Endothelial cell of umbilical vein (primary cell): ENCODE measurements at regions not wholly inside any gene's neighbourhood (a gene's known extent, or its start where the extent isn't known, plus 50 kb on each side); places are given as distances from the start of the nearest gene placed in this dataset.

ENCODE experiments used
- BruUV-seq: library from RNA; stranded (reverse); fragments of 400-500 nt; replicated peaks from 2 replicates; lab custom pipeline; 2021; lab: Mats Ljungman, UMichigan
- CTCF ChIA-PET: fragments of 300-600, 350-600 bp; sonication (Branson Sonifier 250); formaldehyde crosslinking; loops from one replicate; lab custom pipeline; 2021; ENCODE audit warnings: antibody characterized with exemption, inconsistent platforms; lab: Charles Lee
- POLR2A ChIA-PET: fragments of 300-600, 350-600 bp; sonication (Branson Sonifier 250); formaldehyde crosslinking; loops from one replicate; lab custom pipeline; 2021; ENCODE audit warnings: antibody characterized with exemption, inconsistent platforms; lab: Charles Lee
- DNase-seq: peaks from one replicate; pipeline ENCODE4 v3.0.0-alpha.2; 2011; ENCODE audit warnings: low read depth, low spot score
- FAIRE-seq: peaks from 2 replicates; lab custom pipeline; 2011; peaks lifted over from hg19 to GRCh38; lab: Jason Lieb, UNC
- H2AFZ ChIP-seq: 2 replicates; pipeline ENCODE4 v1.6.0; 2012; ENCODE audit warnings: low read depth, low read length, control low read depth, inconsistent platforms
- H3K27ac ChIP-seq: 2 replicates; pipeline ENCODE4 v1.5.1; 2011; ENCODE audit warnings: low read depth, mild to moderate bottlenecking, control low read depth, low read length, moderate library complexity; ENCODE audit not compliant: insufficient read depth
- H3K27me3 ChIP-seq, 2 experiments: 2 replicates each; pipeline versions ENCODE4 v1.6.0 to v1.6.1; 2011; ENCODE audit warnings: low read length in 2 of 2, mixed read lengths in 1 of 2; ENCODE audit not compliant: control insufficient read depth in 2 of 2, insufficient read depth in 2 of 2
- H3K36me3 ChIP-seq, 2 experiments: 2 replicates in 1 of 2; 3 replicates in 1 of 2; pipeline ENCODE4 v1.5.1; 2011; ENCODE audit warnings: low read length in 2 of 2, mild to moderate bottlenecking in 1 of 2, moderate library complexity in 1 of 2; ENCODE audit not compliant: control insufficient read depth in 2 of 2, insufficient read depth in 2 of 2; ENCODE audit errors: extremely low read depth in 1 of 2
- H3K4me1 ChIP-seq: 3 replicates; pipeline ENCODE4 v1.5.1; 2011; ENCODE audit warnings: mild to moderate bottlenecking, low read length; ENCODE audit not compliant: control insufficient read depth, insufficient read depth; ENCODE audit errors: extremely low read depth
- H3K4me2 ChIP-seq: 2 replicates; pipeline ENCODE4 v1.6.1; 2011; ENCODE audit warnings: low read length, control low read depth, mixed read lengths; ENCODE audit not compliant: insufficient read depth
- H3K4me3 ChIP-seq, 3 experiments: fragments of 200-600 bp in 1 of 3; sonication (generic), shearing (Covaris generic) in 1 of 3; replicated peaks in 1 of 3; 2 replicates each; pipeline ENCODE4 v1.5.1; 2011 to 2016; ENCODE audit warnings: control low read depth in 3 of 3, low read length in 3 of 3, mild to moderate bottlenecking in 2 of 3, inconsistent platforms in 1 of 3, low read depth in 1 of 3, moderate library complexity in 1 of 3; ENCODE audit not compliant: insufficient read depth in 1 of 3
- H3K79me2 ChIP-seq: 2 replicates; pipeline ENCODE4 v1.6.0; 2012; ENCODE audit warnings: low read length, inconsistent platforms; ENCODE audit not compliant: control insufficient read depth, insufficient read depth
- H3K9ac ChIP-seq: replicated peaks from 2 replicates; pipeline ENCODE3; 2011; ENCODE audit warnings: low read length, control low read depth; ENCODE audit not compliant: insufficient read depth; ENCODE audit errors: extremely low read depth
- H3K9me1 ChIP-seq: replicated peaks from 3 replicates; pipeline ENCODE4 v1.6.0; 2011; ENCODE audit warnings: mild to moderate bottlenecking, low read length; ENCODE audit not compliant: control insufficient read depth, insufficient read depth; ENCODE audit errors: extremely low read depth
- H3K9me3 ChIP-seq: replicated peaks from 2 replicates; pipeline ENCODE4 v1.5.1; 2012; ENCODE audit warnings: low read length, inconsistent platforms; ENCODE audit not compliant: control insufficient read depth, insufficient read depth
- H4K20me1 ChIP-seq: replicated peaks from 2 replicates; pipeline ENCODE3; 2011; ENCODE audit warnings: mild to moderate bottlenecking, low read length; ENCODE audit not compliant: control insufficient read depth, insufficient read depth; ENCODE audit errors: extremely low read depth
- CTCF ChIP-seq, 2 donors: IDR thresholded peaks; 1 replicate in 1 of 2; 2 replicates in 1 of 2; pipeline ENCODE4 v1.5.1; 2011; ENCODE audit warnings: low read length in 2 of 2, mild to moderate bottlenecking in 2 of 2, moderate library complexity in 2 of 2, control low read depth in 1 of 2, inconsistent platforms in 1 of 2, low read depth in 1 of 2; ENCODE audit not compliant: insufficient read depth in 1 of 2; ENCODE audit errors: extremely low read depth in 1 of 2
- EZH2 ChIP-seq: IDR thresholded peaks from 2 replicates; pipeline ENCODE4 v1.6.1; 2012; ENCODE audit warnings: borderline replicate concordance, low read depth, mild to moderate bottlenecking, moderate library complexity, low read length, inconsistent platforms; ENCODE audit not compliant: severe bottlenecking
- FOS ChIP-seq: IDR thresholded peaks from 2 replicates; pipeline ENCODE4 v1.6.1; 2011; ENCODE audit warnings: mild to moderate bottlenecking, low read length, moderate library complexity, borderline replicate concordance; ENCODE audit not compliant: insufficient read depth
- GATA2 ChIP-seq: IDR thresholded peaks from 2 replicates; pipeline ENCODE4 v1.7.0; 2011; ENCODE audit warnings: low read depth, mild to moderate bottlenecking, moderate library complexity, mixed read lengths, low read length; ENCODE audit not compliant: insufficient read length, insufficient read depth
- JUN ChIP-seq: IDR thresholded peaks from 2 replicates; pipeline ENCODE4 v1.6.1; 2011; ENCODE audit warnings: borderline replicate concordance, low read depth; ENCODE audit not compliant: insufficient read length, insufficient read depth
- MAX ChIP-seq: IDR thresholded peaks from 2 replicates; pipeline ENCODE4 v1.6.1; 2011; ENCODE audit not compliant: insufficient read depth, insufficient read length
- MYC ChIP-seq: IDR thresholded peaks from one replicate; pipeline ENCODE4 v1.6.1; 2011; ENCODE audit warnings: mild to moderate bottlenecking, low read depth, low read length
- POLR2A ChIP-seq: IDR thresholded peaks from 2 replicates; pipeline ENCODE4 v1.6.1; 2012; ENCODE audit warnings: low read depth, mild to moderate bottlenecking, control low read depth, low read length
- POLR2AphosphoS5 ChIP-seq: IDR thresholded peaks from 2 replicates; pipeline ENCODE4 v1.6.1; 2012; ENCODE audit warnings: low read depth, mild to moderate bottlenecking, control low read depth, low read length, moderate library complexity; ENCODE audit not compliant: insufficient read depth
- dilution Hi-C: fragments of 300-500 bp; cut with MboI; formaldehyde crosslinking; loops from one replicate; pipeline ENCODE4 v1.15.0; 2019; ENCODE audit warnings: low sequenced_read_pairs; ENCODE audit not compliant: extremely low pct_ligation_motif_present
- intact Hi-C: fragments of 100-400 bp; cut with micrococcal nuclease; formaldehyde crosslinking; loops from one replicate; pipeline ENCODE4 v1.10.0; 2022

- Histone ChIP-seq H3K36me3 (no peaks in the 10 kb centered on the region), H3K79me2 (no peaks in the 10 kb centered on the region), H3K4me2 (no peak overlapping the region), H3K4me1 (no peaks in the 10 kb centered on the region), H3K27me3 (peaks cover 6 to 8% of the 10 kb centered on the region in 2 experiments), H3K9me1 (no peaks in the 10 kb centered on the region), H2AFZ (no peak overlapping the region), H3K9me3 (no peaks in the 10 kb centered on the region), H3K4me3 (no peak overlapping the region), H4K20me1 (no peaks in the 10 kb centered on the region), H3K27ac (no peak overlapping the region), H3K9ac (no peak overlapping the region)
- ChIA-PET CTCF (interaction anchor here (1.5 to 1.7 kb wide), 2 partner anchors 24 to 520 kb away, joined by 6 to 8 read pairs; no protein-coding TSS in a partner anchor), POLR2A (no interaction called here)
- dilution Hi-C loops: no loop called here
- no peak for DNase-seq
- BruUV-seq: no TSS peak
- intact Hi-C loops: no loop called here
- no peak for FAIRE-seq
- TF ChIP-seq CTCF (IDR thresholded peaks at IDR 0.05; ENCODE audit: extremely low read depth in 1 of 2, insufficient read depth in 1 of 2, low read depth in 1 of 2, low read length in 2 of 2): no peak
- TF ChIP-seq GATA2: no peak
- no peak for TF ChIP-seq EZH2
- TF ChIP-seq POLR2AphosphoS5: no peak
- TF ChIP-seq POLR2A: no peak
- no peak for TF ChIP-seq MYC
- TF ChIP-seq JUN: no peak
- no peak for TF ChIP-seq FOS
- TF ChIP-seq MAX: no peak
Observed at GRCh38 chr2:234587341-234588053, 90.6 kb upstream of the ARL4C start.
